ENCODE measurements at regions not wholly inside any gene's neighbourhood (a gene's known extent, or its start where the extent isn't known, plus 50 kb on each side); places are given as distances from the start of the nearest gene placed in this dataset.

DNA sequence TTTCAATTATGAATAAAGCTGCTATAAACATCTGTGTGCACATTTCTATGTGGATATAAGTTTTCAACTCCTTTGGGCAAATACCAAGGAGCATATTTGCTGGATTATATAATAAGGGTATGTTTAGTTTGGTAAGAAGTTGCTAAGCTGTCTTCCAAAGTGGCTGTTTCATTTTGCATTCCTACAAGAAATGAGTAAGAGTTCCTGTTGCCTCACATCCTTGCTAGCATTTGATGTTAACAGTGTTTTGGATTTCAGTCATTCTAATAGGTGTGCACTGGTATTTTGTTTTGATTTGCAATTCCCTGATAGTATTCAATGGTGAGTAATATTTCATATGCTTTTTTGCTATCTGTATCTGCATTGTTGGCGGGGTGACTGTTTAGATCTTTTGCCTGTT lies 120.7 kb upstream of the MDFIC2 start:
- TF ChIP-seq GLIS3 (CRISPR knock-in tag; IDR thresholded peaks at IDR 0.05) (no peak), ZFP30 (CRISPR knock-in tag; IDR thresholded peaks at IDR 0.05) (no peak), ZNF70 (CRISPR knock-in tag; IDR thresholded peaks at IDR 0.05) (no peak), ZNF8 (CRISPR knock-in tag; IDR thresholded peaks at IDR 0.05) (no peak), RARB (CRISPR knock-in tag; IDR thresholded peaks at IDR 0.05) (no peak), ESRRG (CRISPR knock-in tag; IDR thresholded peaks at IDR 0.05) (no peak), PPARA (CRISPR knock-in tag; IDR thresholded peaks at IDR 0.05; ENCODE audit: borderline replicate concordance) (no peak), CSDC2 (CRISPR knock-in tag; IDR thresholded peaks at IDR 0.05) (no peak), ARNTL (CRISPR knock-in tag; IDR thresholded peaks at IDR 0.05; ENCODE audit: borderline replicate concordance, low read depth) (no peak), ZNF565 (CRISPR knock-in tag; conservative IDR thresholded peaks at IDR 0.05; ENCODE audit: low read depth) (no peak), TOX (CRISPR knock-in tag; IDR thresholded peaks at IDR 0.05; ENCODE audit: borderline replicate concordance) (no peak), ZC3H10 (CRISPR knock-in tag; IDR thresholded peaks at IDR 0.05) (no peak), ZFP3 (CRISPR knock-in tag; IDR thresholded peaks at IDR 0.05) (no peak), BACH2 (CRISPR knock-in tag; IDR thresholded peaks at IDR 0.05; ENCODE audit: borderline replicate concordance) (no peak), SNAI2 (CRISPR knock-in tag; IDR thresholded peaks at IDR 0.05) (no peak), OSR1 (CRISPR knock-in tag; IDR thresholded peaks at IDR 0.05) (no peak)
- TF ChIP-seq, protein P1, sequence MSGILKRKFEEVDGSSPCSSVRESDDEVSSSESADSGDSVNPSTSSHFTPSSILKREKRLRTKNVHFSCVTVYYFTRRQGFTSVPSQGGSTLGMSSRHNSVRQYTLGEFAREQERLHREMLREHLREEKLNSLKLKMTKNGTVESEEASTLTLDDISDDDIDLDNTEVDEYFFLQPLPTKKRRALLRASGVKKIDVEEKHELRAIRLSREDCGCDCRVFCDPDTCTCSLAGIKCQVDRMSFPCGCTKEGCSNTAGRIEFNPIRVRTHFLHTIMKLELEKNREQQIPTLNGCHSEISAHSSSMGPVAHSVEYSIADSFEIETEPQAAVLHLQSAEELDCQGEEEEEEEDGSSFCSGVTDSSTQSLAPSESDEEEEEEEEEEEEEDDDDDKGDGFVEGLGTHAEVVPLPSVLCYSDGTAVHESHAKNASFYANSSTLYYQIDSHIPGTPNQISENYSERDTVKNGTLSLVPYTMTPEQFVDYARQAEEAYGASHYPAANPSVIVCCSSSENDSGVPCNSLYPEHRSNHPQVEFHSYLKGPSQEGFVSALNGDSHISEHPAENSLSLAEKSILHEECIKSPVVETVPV (CRISPR knock-in tag; IDR thresholded peaks at IDR 0.05): no peak
- TF ChIP-seq, protein P2, sequence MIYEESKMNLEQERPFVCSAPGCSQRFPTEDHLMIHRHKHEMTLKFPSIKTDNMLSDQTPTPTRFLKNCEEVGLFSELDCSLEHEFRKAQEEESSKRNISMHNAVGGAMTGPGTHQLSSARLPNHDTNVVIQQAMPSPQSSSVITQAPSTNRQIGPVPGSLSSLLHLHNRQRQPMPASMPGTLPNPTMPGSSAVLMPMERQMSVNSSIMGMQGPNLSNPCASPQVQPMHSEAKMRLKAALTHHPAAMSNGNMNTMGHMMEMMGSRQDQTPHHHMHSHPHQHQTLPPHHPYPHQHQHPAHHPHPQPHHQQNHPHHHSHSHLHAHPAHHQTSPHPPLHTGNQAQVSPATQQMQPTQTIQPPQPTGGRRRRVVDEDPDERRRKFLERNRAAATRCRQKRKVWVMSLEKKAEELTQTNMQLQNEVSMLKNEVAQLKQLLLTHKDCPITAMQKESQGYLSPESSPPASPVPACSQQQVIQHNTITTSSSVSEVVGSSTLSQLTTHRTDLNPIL (CRISPR knock-in tag; IDR thresholded peaks at IDR 0.05; ENCODE audit: low read depth): no peak
- TF ChIP-seq, protein P3, sequence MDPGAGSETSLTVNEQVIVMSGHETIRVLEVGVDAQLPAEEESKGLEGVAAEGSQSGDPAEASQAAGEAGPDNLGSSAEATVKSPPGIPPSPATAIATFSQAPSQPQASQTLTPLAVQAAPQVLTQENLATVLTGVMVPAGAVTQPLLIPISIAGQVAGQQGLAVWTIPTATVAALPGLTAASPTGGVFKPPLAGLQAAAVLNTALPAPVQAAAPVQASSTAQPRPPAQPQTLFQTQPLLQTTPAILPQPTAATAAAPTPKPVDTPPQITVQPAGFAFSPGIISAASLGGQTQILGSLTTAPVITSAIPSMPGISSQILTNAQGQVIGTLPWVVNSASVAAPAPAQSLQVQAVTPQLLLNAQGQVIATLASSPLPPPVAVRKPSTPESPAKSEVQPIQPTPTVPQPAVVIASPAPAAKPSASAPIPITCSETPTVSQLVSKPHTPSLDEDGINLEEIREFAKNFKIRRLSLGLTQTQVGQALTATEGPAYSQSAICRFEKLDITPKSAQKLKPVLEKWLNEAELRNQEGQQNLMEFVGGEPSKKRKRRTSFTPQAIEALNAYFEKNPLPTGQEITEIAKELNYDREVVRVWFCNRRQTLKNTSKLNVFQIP (CRISPR knock-in tag; IDR thresholded peaks at IDR 0.05; ENCODE audit: borderline replicate concordance, low read depth): no peak
- TF ChIP-seq, protein P4, sequence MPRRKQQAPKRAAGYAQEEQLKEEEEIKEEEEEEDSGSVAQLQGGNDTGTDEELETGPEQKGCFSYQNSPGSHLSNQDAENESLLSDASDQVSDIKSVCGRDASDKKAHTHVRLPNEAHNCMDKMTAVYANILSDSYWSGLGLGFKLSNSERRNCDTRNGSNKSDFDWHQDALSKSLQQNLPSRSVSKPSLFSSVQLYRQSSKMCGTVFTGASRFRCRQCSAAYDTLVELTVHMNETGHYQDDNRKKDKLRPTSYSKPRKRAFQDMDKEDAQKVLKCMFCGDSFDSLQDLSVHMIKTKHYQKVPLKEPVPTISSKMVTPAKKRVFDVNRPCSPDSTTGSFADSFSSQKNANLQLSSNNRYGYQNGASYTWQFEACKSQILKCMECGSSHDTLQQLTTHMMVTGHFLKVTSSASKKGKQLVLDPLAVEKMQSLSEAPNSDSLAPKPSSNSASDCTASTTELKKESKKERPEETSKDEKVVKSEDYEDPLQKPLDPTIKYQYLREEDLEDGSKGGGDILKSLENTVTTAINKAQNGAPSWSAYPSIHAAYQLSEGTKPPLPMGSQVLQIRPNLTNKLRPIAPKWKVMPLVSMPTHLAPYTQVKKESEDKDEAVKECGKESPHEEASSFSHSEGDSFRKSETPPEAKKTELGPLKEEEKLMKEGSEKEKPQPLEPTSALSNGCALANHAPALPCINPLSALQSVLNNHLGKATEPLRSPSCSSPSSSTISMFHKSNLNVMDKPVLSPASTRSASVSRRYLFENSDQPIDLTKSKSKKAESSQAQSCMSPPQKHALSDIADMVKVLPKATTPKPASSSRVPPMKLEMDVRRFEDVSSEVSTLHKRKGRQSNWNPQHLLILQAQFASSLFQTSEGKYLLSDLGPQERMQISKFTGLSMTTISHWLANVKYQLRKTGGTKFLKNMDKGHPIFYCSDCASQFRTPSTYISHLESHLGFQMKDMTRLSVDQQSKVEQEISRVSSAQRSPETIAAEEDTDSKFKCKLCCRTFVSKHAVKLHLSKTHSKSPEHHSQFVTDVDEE (CRISPR knock-in tag; IDR thresholded peaks at IDR 0.05): no peak
- ATAC-seq: no peak

DNA sequence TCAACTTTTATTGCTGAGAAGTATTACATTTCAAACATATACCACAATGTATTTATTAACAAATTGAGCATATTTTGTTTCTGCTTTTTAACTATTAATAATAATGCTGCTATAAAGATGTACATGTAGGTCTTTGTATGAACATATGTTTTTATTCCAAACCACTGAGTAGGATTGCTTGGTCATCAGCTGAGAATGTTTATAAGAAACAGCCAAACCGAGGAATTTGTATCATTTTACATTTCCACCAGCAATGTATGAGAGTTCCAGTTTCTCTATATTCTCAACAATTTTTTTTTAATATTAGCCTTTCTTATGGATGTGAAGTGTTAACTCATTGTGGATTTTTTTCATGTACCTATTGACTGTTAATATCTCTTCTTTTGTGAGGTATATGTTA lies 119.5 kb upstream of the MDFIC2 start:
- ATAC-seq: no peak
- no peak for TF ChIP-seq BACH2 (CRISPR knock-in tag; IDR thresholded peaks at IDR 0.05; ENCODE audit: borderline replicate concordance)
- TF ChIP-seq, protein P4 (CRISPR knock-in tag; IDR thresholded peaks at IDR 0.05): no peak

DNA sequence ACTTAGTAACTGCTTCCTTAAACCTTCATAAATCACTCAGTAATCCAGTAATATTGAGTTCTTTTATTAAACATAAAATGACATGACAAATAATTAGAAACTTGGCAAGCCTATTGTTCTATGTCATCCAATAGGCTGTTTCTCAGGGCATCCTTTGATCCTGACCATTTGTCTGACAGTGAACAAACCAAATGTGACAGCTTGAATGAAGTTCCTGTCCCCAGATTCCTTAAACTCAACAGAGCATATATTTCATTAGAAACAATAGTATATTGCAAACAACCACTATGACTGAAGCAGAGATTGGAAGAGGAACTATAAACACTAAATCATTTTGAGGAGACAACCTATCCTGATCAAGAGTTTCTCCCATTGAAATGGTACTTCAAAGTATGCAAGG lies 113.6 kb upstream of the MDFIC2 start:
- no peak for ATAC-seq
- TF ChIP-seq, protein P3 (CRISPR knock-in tag; IDR thresholded peaks at IDR 0.05; ENCODE audit: borderline replicate concordance, low read depth): no peak
- no peak for TF ChIP-seq PPARA (CRISPR knock-in tag; IDR thresholded peaks at IDR 0.05; ENCODE audit: borderline replicate concordance)
